SK-MEL-5 (cell line): ENCODE measurements at regions not wholly inside any gene's neighbourhood (a gene's known extent, or its start where the extent isn't known, plus 50 kb on each side); places are given as distances from the start of the nearest gene placed in this dataset.

Source experiments
- DNase-seq: peaks from one replicate; pipeline ENCODE4 v3.0.0-alpha.2; 2016; ENCODE audit warnings: low read depth, low spot score
- in situ Hi-C: cut with HindIII; loops from 2 replicates; pipeline ENCODE4 v1.10.0; 2016; ENCODE audit warnings: low sequenced_read_pairs, high pct_unique_total_duplicates, low pct_unique_long_range_greater_than_20kb

DNA sequence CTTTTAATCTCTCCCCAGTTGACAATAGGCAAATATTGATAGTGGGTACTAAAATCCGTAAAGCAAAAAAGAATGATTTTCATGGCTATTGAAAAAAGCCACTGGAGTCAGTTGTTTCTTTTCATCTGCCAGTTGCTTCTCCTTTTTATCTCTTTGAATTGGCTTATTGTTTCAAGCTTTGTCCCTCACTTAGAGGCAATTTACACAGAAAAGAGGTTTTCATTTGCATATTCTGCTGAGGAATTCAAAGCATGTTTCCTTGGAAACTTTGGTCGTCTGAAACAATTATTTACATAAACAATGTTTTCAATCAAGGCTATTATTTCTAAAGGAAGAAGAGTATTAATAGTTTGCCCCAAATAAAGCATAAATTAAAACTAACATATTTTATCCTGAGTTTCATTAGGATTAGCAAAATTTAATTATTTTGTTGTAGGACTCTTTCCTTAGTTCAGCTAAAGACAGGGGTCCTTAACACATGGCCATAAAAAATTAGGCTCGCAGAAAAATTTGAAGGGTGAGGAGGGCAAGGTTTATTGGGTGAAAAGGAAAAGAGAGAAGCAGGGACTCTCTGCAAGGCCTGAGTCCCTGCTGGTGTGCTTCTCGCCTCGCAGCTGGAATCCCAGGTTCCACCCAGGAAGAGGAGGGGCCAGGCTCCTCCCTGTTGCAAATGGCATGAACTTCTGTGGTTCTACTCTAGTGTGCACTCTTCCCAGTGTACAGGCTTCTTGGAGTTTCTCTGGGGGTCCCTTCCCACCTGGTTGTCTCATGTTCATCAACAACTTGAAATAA, 138.8 kb upstream of the LAMA2 start:
- no peak for DNase-seq
- in situ Hi-C loops, result no loop called here

DNA sequence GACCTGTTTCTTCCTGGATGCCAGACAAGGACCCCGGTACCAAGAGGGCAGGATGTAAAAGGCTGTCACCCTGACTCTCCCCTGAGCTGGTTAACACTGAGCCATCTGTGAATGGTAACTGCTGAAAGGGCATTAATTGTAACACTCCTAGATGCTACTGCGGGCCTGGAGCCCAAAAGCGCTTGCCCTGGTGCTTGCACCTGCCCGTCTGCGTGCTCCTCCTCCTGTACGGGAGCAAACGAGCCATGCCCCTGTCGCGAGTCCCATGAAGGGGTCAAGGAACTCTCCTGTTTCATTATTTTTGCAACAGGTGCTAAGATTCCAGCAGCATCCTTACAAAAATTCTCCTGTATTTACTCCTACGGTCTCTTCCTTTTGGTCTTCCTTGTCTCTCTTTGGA, 140.0 kb upstream of the LAMA2 start:
- in situ Hi-C loops, result no loop called here

DNA sequence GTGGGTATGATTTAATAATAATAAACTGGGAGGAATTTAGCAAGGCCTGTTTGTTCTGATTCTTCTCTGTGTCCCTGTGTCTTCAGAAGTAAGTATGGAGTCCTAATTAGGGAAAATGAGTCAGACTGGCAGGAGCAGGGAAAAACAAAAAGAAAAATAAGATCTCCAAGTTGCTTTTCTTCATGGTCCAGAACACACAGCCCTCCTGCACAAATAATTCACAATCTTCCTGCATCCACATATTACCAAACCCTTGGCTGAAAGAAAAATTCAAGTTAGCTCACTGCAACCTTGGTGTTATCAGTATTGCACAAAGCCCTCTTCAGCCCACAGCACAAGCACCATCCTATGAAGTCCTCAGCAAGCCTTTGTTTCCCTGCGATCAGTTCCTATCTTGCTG, 142.0 kb upstream of the LAMA2 start:
- no peak for DNase-seq
- in situ Hi-C loops, result no loop called here

More for the DNA sequence above, 140.0 kb upstream of the LAMA2 start:
- DNase-seq, result no peak

DNA sequence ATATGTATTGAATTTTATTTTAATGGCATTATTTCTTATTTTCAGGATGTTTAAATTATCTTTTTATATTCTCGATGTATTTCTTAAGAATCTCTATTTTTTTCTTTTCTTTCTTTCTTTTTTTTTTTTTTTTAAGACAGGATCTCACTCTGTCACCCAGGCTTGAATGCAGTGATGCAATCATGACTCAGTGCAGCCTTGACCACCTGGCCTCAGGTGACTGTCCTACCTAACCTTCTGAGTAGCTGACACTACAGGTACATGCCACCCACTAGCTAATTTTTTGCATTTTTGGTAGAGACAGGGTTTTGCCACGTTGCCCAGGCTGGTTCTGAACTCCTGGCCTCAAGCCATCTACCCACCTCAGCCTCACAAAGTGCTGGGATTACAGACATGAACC, 143.8 kb upstream of the LAMA2 start:
- in situ Hi-C loops, result no loop called here
- no peak for DNase-seq

DNA sequence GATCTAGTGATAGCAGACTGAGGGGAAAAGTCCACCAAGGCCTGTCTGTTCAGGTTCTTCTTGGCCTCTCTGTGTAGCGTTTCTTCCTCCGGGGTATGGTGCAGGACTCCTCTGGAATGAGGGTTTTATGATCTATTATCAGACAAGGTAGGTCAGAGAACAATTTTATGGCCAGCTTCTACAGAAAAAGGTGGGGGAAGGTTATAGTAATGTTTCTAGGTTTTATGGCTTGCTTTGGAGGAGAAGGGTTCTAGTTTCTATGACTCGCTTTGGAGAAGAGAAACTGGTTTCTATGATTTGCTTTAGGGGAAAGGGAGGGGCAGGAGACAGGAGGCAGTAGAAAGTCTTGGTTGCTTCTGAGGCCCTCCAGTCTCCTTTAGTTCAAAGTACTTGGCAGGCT, 144.8 kb upstream of the LAMA2 start:
- DNase-seq, result no peak
- in situ Hi-C loops, result no loop called here

- in situ Hi-C loops, result no loop called here
- DNase-seq, result no peak
Observed at GRCh38 chr6:128736780-128737179, 146.2 kb upstream of the LAMA2 start.

- in situ Hi-C loops, result no loop called here
- DNase-seq, result peak; percentile 64
Observed at GRCh38 chr6:128731249-128732165, 151.4 kb upstream of the LAMA2 start.

GRCh38 chr6:128727500-128727899, 155.4 kb upstream of the LAMA2 start:
- no peak for DNase-seq
- in situ Hi-C loops, result no loop called here

- peak; percentile 64 for DNase-seq
- in situ Hi-C loops, result no loop called here
Observed at GRCh38 chr6:128725271-128726233, 157.4 kb upstream of the LAMA2 start.

DNA sequence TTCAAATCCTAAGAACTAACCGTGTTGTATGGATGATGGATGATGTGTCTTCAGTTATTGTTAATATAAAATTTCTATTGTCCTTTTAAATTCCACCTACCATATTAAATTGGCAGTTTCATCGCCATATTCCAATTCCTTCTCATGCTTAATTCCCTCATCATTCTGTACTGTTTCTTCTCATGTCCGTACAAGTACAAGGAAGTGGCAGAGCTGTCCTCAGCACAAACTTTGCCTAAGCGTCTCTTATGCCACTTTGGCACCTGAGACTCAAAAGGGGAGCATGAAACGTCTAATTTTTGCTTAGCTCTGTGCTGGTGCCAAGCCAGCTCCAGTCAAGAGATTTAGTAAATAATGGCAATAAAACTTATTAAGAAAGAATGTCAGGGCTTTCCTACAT, 158.2 kb upstream of the LAMA2 start:
- no peak for DNase-seq
- in situ Hi-C loops, result no loop called here

DNA sequence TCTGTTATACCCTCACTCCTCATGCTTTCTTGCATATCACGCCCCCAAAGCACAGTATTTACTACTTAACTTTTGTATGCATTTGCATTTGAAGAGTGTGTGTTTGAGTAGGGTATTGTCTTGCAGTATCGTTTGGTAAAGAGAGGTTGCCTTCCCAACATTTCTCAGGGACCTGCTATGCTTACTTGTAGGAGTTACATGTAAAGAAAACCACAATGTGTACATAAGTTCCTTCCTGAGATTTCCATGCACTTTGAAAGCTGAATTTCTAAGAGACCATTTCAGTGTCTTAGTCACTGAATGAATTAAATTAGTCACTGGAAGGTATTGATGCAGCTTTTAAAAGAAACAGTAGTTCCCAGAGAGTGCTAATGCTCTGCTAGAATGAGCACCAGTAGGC, 159.3 kb upstream of the LAMA2 start:
- no peak for DNase-seq
- in situ Hi-C loops, result no loop called here

DNA sequence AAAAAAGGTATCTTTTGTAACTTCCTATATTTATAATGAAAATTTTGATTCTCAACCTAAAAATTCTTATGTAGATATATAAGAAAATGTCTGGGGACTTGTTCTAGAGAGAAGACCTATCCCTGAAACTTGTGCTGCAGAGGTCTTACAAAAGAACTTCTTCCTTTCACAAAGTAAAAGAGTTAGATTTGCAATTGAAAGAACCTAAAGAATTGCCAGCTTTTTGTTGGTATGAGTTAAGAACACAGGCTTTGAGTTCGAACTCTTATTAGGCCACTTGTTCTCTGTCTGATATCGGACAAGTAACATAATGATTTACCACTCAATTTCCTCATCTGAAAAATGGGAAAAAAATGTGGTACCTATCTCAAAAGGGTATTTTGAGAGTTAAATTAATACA, 162.0 kb upstream of the LAMA2 start:
- in situ Hi-C loops, result no loop called here
- no peak for DNase-seq

DNA sequence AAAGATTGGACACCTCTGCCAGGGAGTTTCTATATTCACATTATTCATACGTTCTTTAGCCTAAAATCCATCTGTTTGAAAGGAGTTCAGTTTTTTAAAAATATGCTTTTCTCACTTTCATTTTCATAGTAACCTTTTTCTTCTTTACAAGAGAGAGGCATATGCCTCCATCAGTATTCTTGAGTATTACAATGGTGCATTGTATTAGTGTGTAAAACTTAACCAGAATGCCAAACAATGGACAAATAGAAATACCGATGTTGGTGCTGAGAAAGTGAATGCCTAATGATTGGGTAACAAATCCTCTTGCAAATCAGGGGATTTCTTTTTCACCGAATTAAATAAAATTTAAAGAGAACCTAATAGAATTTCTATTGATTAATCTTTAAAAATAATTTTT, 163.2 kb upstream of the LAMA2 start:
- DNase-seq, result peak; percentile 28
- in situ Hi-C loops, result no loop called here

GRCh38 chr6:128713461-128713860, 169.5 kb upstream of the LAMA2 start:
- in situ Hi-C loops, result no loop called here
- DNase-seq, result no peak

DNA sequence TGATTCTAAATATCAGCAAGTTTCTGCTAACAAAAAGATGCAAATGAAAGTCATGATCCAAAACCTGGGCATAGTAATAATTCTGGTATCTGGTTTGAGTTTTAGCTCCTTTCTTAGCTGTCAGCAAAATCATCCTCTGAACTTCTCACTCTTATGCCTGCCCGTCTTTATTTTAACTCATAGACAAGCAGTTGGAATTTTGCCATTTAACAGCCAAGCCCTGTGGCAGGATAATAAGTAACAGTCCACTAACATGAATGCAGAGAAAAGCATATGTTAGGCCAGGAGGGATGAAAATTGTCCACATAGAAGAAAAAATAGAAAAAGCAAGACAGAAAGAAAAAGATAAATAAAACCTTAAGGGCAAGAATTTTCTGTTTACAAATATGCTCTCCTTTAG, 170.0 kb upstream of the LAMA2 start:
- in situ Hi-C loops, result no loop called here
- DNase-seq, result no peak

GRCh38 chr6:128711149-128711548, 171.8 kb upstream of the LAMA2 start:
- no peak for DNase-seq
- in situ Hi-C loops, result no loop called here

- in situ Hi-C loops, result no loop called here
Observed at GRCh38 chr6:128710315-128710714, 172.6 kb upstream of the LAMA2 start.

DNA sequence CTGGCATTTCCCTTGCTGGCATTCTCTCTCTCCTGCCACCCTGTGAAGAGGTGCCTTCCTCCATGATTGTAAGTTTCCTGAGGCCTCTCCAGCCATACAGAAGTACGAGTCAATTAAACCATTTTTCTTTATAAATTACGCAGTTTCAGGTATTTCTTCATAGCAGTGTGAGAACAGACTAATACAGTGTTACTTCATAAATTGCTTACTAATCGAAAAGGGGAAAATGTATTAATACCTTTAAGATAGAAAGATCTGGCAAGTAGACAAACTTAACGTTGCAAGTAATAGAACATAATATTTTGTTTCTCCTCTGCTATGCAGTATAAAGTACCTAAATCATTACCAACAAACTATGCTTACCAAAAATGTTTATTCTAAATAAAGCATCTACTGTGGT, 178.3 kb upstream of the LAMA2 start:
- in situ Hi-C loops, result no loop called here
- DNase-seq, result no peak

More at GRCh38 chr6:128710315-128710714, 172.6 kb upstream of the LAMA2 start:
- DNase-seq, result no peak
